Esophagus muscularis mucosa (tissue), 4 donors: ENCODE measurements at regions not wholly inside any gene's neighbourhood (a gene's known extent, or its start where the extent isn't known, plus 50 kb on each side); places are given as distances from the start of the nearest gene placed in this dataset.
"Not testable (repeated sequence)": the region's sequence is repeated elsewhere in the genome, so short reads cannot be mapped to it uniquely, and the experiment has no call there.

Source experiments
- DNase-seq: peaks from one replicate; pipeline ENCODE4 v3.0.0-alpha.2; 2017; ENCODE audit errors: extremely low spot score
- H3K27ac ChIP-seq, 4 donors: fragments of 200-600 bp; sonication (generic); replicated peaks in 1 of 4; 1 replicate in 3 of 4; 2 replicates in 1 of 4; pipeline ENCODE4 v1.5.1; 2016 to 2019; ENCODE audit warnings: mild to moderate bottlenecking in 1 of 4
- H3K27me3 ChIP-seq, 4 donors: fragments of 200-600 bp; sonication (generic); one replicate each; pipeline versions ENCODE4 v1.5.1 to v1.6.0; 2016 to 2019
- H3K36me3 ChIP-seq, 4 donors: fragments of 200-600 bp; sonication (generic); one replicate each; pipeline ENCODE4 v1.5.1; 2016 to 2019
- H3K4me1 ChIP-seq, 4 donors: fragments of 200-600 bp; sonication (generic); one replicate each; pipeline ENCODE4 v1.5.1; 2016 to 2019
- H3K4me3 ChIP-seq, 4 donors: fragments of 200-600 bp; sonication (generic); 1 replicate in 2 of 4; 2 replicates in 2 of 4; pipeline ENCODE4 v1.5.1; 2016 to 2019; ENCODE audit warnings: mild to moderate bottlenecking in 4 of 4, moderate library complexity in 1 of 4
- H3K9me3 ChIP-seq, 4 donors: fragments of 200-600 bp; sonication (generic); 1 replicate in 3 of 4; 2 replicates in 1 of 4; pipeline ENCODE4 v1.5.1; 2016 to 2019
- CTCF ChIP-seq, 3 experiments: fragments of 200-600 bp in 2 of 3; fragments of 450-650 bp in 1 of 3; sonication (generic) in 2 of 3; IDR thresholded peaks; one replicate each; pipeline ENCODE4 v1.5.1; 2017 to 2019; ENCODE audit warnings: antibody characterized with exemption in 3 of 3, mild to moderate bottlenecking in 2 of 3, moderate library complexity in 1 of 3
- EP300 ChIP-seq: sonication (generic); formaldehyde crosslinking; IDR thresholded peaks from one replicate; pipeline ENCODE4 v1.6.1; 2017; ENCODE audit warnings: antibody characterized with exemption
- POLR2A ChIP-seq: fragments of 450-650 bp; IDR thresholded peaks from one replicate; pipeline ENCODE4 v1.6.1; 2017; ENCODE audit warnings: antibody characterized with exemption, moderate library complexity, mild to moderate bottlenecking, low read depth
- POLR2AphosphoS5 ChIP-seq, 2 donors: sonication (generic); formaldehyde crosslinking; IDR thresholded peaks; one replicate each; pipeline ENCODE4 v1.6.1; 2017; ENCODE audit warnings: antibody characterized with exemption in 2 of 2
- WGBS: methylation state at CpG from one replicate; pipeline ENCODE4 v1.1.5; 2018; 5-methylcytosine and 5-hydroxymethylcytosine counted together
- intact Hi-C: fragments of 100-400 bp; cut with DNase I; formaldehyde crosslinking; loops from one replicate; pipeline ENCODE4 v1.15.1; 2023

DNA sequence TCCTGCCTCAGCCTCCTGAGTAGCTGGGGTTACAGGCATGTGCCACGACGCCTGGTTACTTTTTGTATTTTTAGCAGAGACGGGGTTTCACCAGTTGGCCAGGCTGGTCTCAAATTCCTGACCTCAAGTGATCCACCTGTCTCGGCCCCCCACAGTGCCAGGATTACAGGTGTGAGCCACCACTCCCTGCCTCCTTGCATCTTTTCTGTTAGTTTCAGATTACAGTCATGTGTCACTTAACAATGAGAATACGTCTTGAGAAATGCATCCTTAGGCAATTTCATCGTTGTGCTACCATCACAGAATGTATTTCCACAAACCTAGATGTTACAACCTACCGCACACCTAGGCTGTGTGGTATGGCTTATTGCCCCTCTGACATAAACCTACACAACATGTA lies 180.4 kb downstream of the TM9SF2 start:
- Histone ChIP-seq H3K27ac (no peak overlapping the region), H3K36me3 (no peaks in the 10 kb centered on the region), H3K9me3 (no peaks in the 10 kb centered on the region), H3K4me3 (no peak overlapping the region), H3K27me3 (no peaks in the 10 kb centered on the region), H3K4me1 (peaks cover 7 to 22% (median 17%) of the 10 kb centered on the region in 4 donors)
- WGBS, result 88% methylated on average over 7 of the region's 7 CpGs
- DNase-seq, result peak; percentile 64
- TF ChIP-seq CTCF (IDR thresholded peaks at IDR 0.05) (no peak), POLR2AphosphoS5 (IDR thresholded peaks at IDR 0.05) (no peak), EP300 (no peak), POLR2A (no peak)
- intact Hi-C loops, result no loop called here

DNA sequence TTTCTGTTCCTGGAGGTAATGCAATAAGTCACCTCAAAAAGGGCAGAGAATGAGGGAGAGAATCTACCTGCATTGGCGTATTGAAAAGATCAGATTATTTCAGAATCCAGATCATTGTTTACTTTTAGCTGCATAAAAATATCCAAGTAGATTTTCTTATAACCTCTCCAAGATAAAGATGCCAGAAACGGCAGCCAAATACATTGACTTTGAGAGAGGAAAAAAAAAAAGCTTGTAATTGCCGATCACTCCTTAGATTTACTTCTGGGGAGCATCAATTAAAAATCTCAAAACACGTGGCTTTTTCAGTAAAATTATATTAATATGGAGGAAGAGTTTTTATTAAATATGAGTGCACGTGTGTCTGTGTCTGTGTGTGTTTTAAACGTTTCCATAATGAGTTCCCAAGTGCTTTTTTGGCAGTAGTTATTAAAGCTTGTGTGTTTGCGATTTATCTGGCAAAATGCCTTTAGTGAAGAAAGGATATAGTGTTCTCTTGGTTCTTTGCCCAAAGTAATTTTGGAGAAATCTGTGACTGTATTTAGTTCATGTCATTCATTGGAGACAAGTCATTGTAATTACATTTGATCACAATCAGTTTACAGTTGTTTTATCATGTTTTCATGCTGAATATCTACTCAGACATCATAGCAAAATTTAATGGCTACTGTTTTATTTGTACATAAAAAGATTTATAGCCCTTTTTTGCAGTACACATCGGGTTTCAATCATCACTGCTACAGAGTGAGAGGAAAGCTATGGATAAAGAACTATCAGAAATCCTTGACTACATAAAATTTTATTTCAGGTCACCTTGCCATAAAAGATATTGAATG lies 176.1 kb downstream of the TM9SF2 start:
- 35% methylated on average over 8 of the region's 8 CpGs for WGBS
- H3K27ac ChIP-seq, result no peak overlapping the region
- H3K9me3 ChIP-seq, result no peaks in the 10 kb centered on the region
- H3K36me3 ChIP-seq, result no peaks in the 10 kb centered on the region
- no peak for TF ChIP-seq POLR2AphosphoS5 (IDR thresholded peaks at IDR 0.05)
- no peak for TF ChIP-seq EP300
- no peak for TF ChIP-seq POLR2A
- no peak for TF ChIP-seq CTCF (IDR thresholded peaks at IDR 0.05)
- no peak overlapping the region for H3K4me3 ChIP-seq
- intact Hi-C loops, result no loop called here
- peaks cover 0 to 13% (median 7%) of the 10 kb centered on the region in 4 donors for H3K4me1 ChIP-seq
- H3K27me3 ChIP-seq, result no peaks in the 10 kb centered on the region
- DNase-seq, result peak; percentile 8

DNA sequence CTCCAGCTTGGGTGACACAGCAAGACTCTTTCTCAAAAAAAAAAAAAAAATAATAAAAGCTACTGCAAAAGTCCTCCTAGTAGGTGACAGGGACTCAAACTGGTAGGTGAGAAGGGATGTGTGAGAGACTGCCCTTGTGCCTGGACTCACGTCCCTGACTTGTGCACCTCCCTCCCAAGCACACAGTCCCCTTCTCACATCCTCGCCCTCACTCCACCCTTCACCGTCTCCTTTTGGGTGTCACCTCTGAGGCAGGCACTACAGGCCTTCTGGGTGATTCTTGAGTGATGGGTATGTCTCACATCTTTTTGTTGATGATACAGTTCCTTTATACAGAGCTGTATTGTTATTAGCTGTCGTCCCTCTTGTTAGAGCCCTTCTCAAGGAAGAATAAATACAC lies 170.5 kb downstream of the TM9SF2 start:
- intact Hi-C loops, result no loop called here
- H3K9me3 ChIP-seq, result no peaks in the 10 kb centered on the region
- no peak overlapping the region for H3K4me3 ChIP-seq
- no peak for TF ChIP-seq CTCF (IDR thresholded peaks at IDR 0.05)
- no peak for TF ChIP-seq POLR2AphosphoS5 (IDR thresholded peaks at IDR 0.05)
- TF ChIP-seq POLR2A, result no peak
- TF ChIP-seq EP300, result no peak
- H3K27me3 ChIP-seq, result no peaks in the 10 kb centered on the region
- H3K4me1 ChIP-seq, result peaks cover 0 to 2% (median under 1%) of the 10 kb centered on the region in 4 donors
- no peaks in the 10 kb centered on the region for H3K36me3 ChIP-seq
- 95% methylated on average over 4 of the region's 4 CpGs for WGBS
- peak; percentile 57 for DNase-seq
- H3K27ac ChIP-seq, result no peak overlapping the region

GRCh38 chr13:99669096-99669495 lies 167.8 kb downstream of the TM9SF2 start:
- WGBS, result 94% methylated on average over 8 of the region's 8 CpGs
- H3K4me1 ChIP-seq, H3K27me3 ChIP-seq, H3K27ac ChIP-seq, H3K4me3 ChIP-seq, H3K9me3 ChIP-seq, H3K36me3 ChIP-seq, intact Hi-C loops: not testable (repeated sequence)
- peak; percentile 19 for DNase-seq

DNA sequence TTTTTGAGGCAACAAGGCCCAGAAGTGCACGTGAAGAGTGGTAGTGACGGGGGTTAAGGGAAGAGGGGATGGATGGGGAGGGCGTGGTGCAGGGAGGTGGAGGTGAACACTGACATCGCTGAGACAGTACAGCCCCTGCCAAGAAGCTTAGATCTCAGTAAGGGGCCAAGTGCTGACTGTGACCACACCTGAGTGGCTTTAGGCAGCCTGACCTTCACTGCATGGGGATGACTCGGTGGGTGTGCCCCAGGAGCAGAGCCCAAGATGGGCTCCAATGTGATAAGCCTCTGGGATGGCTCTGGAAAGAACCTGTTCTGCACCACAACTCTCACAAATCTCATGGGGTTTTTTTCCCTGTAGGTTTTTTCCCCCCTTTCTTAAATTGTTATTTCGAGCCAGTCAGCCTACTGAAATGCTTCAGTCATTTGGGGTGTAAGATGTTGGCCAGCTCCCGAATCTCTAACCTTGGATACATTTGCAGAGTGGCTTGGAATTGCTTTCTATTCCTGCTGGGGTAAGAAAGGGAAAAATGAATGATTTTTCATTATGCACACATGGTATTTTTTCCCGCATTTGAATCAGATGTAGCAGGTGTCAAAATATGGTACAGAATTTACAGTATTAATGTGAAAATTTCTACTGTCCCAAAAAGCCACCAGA lies 165.0 kb downstream of the TM9SF2 start:
- H3K36me3 ChIP-seq, result no peaks in the 10 kb centered on the region
- H3K4me1 ChIP-seq, result no peaks in the 10 kb centered on the region
- DNase-seq, result peak; percentile 60
- no peaks in the 10 kb centered on the region for H3K9me3 ChIP-seq
- intact Hi-C loops, result no loop called here
- no peak overlapping the region for H3K4me3 ChIP-seq
- H3K27ac ChIP-seq, result no peak overlapping the region
- H3K27me3 ChIP-seq, result no peaks in the 10 kb centered on the region
- TF ChIP-seq POLR2A (no peak), POLR2AphosphoS5 (IDR thresholded peaks at IDR 0.05) (no peak), EP300 (no peak), CTCF (IDR thresholded peaks at IDR 0.05) (no peak)
- WGBS, result 89% methylated on average over 8 of the region's 8 CpGs
